Peyer's patch (tissue), 4 donors: ENCODE measurements at regions not wholly inside any gene's neighbourhood (a gene's known extent, or its start where the extent isn't known, plus 50 kb on each side); places are given as distances from the start of the nearest gene placed in this dataset.

Experiments
- CTCF ChIP-seq, 6 experiments: fragments of 450-650 bp in 4 of 6; fragments of 200-600 bp in 2 of 6; sonication (generic) in 1 of 6; IDR thresholded peaks; one replicate each; pipeline ENCODE4 v1.5.1; 2017 to 2019; ENCODE audit warnings: antibody characterized with exemption in 6 of 6, mild to moderate bottlenecking in 3 of 6, moderate library complexity in 1 of 6
- POLR2A ChIP-seq, 2 donors: fragments of 450-650 bp; IDR thresholded peaks; one replicate each; pipeline ENCODE4 v1.5.1; 2017; ENCODE audit warnings: antibody characterized with exemption in 2 of 2, mild to moderate bottlenecking in 2 of 2, moderate library complexity in 2 of 2

GRCh38 chr13:88801361-88801760, 1130.2 kb downstream of the SLITRK5 start:
- no peak for TF ChIP-seq CTCF (IDR thresholded peaks at IDR 0.05)
- TF ChIP-seq POLR2A (IDR thresholded peaks at IDR 0.05): no peak
